ENCODE measurements at regions not wholly inside any gene's neighbourhood (a gene's known extent, or its start where the extent isn't known, plus 50 kb on each side); places are given as distances from the start of the nearest gene placed in this dataset.
"Not testable (repeated sequence)": the region's sequence is repeated elsewhere in the genome, so short reads cannot be mapped to it uniquely, and the experiment has no call there.

DNA sequence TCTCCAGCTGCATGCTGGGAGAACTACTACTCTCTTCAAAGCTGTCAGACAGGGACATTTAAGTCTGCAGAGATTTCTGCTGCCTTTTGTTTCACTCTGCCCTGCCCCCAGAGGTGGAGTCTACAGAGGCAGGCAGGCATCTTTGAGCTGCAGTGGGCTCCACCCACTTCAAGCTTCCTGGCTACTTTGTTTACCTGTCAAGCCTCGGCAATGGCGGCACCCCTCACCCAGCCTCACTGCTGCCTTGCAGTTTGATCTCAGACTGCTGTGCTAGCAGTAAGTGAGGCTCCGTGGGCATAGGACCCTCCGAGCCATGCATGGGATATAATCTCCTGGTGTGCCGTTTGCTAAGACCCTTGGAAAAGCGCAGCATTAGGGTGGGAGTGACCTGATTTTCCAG is 61.7 kb downstream of the DMRTA1 start:
- DNase-seq, result not testable (repeated sequence)

DNA sequence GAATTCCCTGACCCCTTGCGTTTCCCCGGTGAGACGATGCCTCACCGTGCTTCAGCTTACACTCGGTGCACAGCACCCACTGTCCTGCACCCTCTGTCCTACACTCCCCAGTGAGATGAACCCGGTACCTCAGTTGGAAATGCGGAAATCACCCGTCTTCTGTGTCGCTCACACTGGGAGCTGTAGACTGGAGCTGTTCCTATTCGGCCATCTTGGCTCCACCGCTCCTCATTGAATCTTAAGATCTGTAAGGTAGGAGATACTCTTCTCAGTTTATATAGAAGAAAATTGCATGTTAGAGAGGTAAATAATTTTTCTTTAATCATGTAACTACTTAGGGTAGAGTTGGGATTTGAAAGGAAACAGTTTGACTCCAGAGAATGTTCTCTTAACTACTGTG is 62.2 kb downstream of the DMRTA1 start:
- no peak for DNase-seq

GRCh38 chr9:22512495-22512894 is 65.9 kb downstream of the DMRTA1 start:
- DNase-seq, result no peak

DNA sequence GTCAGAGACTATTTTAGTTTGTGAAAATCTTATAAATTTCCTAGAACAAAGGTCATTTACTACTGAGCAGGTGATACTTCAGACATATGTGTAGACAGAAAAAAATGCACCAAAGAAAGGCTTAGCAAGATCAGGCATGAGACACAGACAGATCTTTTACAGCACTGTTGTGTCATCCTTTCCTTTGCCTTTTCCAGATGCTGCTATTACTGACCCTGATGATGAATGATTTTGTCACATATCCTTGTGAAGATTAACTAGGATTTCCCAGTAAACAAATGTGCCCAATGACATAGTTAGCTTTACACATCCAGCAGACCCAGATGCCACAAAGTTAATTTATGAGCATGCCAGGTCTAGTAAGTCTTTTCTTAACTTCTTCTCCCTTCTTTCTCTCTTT is 68.2 kb downstream of the DMRTA1 start:
- no peak for DNase-seq

DNA sequence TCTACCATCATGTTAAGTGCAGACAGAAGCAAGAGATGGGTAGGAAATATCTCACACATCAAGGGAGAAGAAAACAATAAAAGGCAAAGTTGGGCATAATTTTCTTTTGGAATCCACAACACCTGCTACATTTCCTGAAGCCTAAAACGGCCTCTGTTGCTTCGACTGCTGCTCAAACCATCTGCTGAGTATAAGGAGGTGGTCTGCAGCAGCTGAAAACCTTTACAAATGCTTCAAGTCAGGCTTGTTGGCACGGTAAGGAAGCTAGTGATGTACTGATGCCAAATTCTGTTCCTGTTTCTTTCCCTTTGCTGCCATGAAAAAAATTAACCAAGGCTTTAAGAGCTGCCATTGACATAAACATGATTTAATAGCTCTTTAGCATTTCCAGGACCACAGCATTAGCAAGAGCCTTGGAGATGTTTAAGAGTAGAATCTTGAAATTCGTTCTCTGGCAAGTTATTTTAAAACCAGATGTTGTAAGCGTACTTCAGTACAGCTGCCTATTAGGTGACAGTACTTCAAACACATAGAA is 75.6 kb downstream of the DMRTA1 start:
- DNase-seq, result no peak

DNA sequence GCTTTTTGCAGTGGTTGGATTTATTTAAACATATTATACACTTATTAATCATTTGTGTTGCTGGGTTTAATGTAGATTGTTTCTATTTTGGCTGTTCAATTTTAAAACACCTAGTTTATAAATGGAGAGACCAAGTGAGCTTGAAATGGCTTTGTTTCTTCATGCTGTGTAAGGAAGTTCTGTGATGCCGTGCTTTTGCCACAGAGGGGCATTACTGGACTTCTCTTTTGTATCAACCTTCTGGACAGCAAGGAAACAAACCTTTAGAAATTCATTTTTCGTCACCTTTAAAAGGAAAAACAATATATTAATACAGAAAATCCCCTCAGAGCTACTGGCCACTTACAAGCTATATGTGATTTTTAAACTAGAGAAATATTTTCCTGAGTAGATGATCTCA is 81.9 kb downstream of the DMRTA1 start:
- DNase-seq, result no peak

DNA sequence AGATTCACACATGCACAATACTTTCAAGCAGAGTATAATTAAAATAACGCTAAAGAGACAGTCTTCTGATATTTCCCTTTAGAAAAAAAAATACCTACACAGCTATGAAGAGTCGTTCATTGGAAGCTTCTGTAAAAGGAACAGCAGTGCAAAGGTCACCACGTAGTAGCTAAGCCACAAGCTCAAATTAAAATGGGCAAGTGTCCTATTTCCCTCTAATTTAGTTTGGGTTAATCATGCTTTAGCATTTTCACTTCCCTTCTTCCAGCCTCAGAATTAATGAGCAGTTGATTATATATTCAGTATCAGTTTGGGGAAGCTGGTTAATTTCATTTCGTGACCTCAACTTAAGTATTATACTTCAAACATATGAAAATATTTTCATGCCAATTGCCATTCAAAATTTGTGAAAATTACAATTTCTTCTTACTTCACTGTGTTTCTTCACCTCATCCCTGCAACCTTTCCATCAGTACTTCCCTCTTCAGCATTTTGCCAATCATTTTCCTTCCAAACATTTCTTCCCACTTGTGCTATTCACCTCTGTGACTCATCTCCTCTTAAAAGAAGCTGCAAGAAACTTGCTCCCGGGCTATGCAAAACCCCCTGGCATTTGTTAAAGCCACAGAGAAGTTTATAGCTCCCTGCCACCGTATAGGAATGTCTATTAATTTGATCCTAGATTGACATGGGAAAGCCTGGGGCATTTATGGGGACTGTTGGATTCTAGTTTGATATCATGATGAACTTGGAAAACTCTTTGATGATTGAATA is 83.0 kb downstream of the DMRTA1 start:
- DNase-seq, result no peak

GRCh38 chr9:22535780-22536179 is 89.2 kb downstream of the DMRTA1 start:
- no peak for DNase-seq

DNA sequence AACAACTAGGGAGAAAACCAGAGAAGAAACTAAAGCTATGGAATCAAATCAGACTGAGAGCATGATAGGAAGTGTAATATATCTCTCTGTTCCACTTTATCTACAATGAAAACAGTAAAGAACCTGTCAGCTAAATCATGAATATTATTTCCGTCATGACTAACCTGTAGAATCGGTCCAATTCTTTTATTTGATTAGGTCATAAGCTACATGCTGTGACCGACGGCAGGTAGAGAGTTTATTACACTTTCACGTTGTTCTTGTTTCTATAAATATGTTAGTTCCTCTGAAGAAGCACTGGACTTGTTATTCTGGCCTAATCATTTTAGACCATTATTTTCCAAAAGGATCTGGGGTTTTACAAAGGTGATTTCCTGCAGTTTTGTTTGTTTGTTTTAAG is 91.1 kb downstream of the DMRTA1 start:
- DNase-seq, result no peak

DNA sequence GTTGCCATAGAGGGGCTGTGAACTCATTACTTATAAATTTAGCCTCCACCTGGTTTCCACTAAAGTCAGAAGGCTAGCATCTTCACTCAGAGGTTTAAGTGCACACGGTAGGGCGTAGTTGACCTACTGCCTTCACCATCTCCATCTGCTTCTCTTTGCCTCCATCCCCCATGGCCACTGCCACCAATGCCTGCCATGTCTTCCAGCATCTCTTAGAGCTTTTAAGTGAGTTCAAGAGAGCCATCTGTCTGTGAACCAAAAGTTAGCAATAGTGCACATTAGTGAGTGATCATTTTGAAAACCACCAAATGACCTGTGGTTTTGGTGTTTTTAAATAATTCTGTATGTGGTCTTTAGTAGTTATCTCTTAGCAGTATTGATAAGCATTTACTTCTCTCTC is 102.0 kb downstream of the DMRTA1 start:
- DNase-seq, result no peak

GRCh38 chr9:22574740-22575139 is 128.1 kb downstream of the DMRTA1 start:
- no peak for DNase-seq

- DNase-seq, result no peak
These were observed 134.2 kb downstream of the DMRTA1 start for GRCh38 chr9:22580788-22581187.

DNA sequence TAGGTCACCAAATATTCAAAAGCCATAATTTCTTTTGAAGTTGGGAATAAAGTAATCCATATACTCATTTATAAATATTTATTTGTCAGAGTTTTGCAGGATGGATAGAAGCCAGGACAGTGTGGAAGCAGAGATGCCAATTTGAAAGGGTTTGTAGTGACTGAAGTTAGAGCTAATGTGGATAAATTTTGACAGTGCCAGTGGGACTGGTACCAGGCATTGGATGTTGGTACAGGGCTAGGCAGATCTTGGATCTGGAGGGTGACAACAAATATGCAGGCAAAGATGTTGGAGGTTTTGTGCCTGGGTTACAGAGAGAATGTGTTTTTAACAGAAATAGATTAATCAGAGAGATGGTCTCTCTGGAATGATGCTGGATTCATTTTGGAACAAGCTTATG is 135.6 kb downstream of the DMRTA1 start:
- no peak for DNase-seq

DNA sequence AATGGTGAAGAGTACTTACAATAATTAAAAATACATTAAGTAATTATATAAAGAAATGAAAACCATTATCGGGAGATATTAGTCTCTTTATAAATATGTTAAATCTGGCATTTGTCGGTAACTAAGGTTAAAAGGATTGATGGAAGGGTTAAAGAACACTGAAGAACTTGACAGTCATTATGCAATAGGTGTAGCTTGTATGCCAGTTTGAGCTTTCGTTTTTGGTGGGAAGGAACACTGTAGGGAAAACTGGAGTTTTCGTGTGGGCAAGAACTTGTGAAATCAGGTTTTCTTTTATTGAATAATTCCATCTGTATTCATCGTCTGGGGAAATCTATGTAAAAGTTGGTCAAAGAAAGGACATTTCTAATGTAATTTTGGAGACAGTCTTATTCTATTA is 142.3 kb downstream of the DMRTA1 start:
- DNase-seq, result no peak

DNA sequence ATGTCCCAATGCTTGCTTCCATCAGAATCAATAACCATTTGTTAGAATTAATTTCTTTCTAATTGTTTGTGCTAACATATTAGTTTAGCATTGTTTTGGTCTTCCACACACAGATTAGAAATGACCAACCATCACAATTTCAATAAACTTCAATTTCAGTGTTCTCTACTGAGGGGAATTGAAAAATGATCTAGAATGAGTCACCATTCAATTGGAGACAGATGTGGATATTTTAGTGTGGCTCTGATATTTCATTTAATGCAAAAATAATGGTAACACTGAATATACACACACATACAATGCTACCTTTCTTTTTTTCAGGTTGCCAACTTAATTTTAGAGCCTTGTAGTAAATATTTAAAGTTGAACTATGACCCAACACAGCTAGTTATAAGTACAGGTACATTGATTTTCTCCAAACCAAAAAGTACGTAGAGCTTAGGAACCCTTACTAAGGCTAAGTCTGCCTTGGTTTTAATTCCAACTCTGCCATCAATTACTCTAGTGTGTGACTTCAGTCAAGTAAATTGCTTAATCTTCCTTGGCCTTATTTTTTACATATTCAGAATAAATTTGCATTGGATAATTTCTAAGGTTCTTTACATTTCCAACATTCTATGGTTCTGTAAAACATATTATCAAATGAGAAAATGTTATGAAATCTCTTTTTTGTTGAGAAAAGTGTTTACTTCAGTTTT is 143.9 kb downstream of the DMRTA1 start:
- no peak for DNase-seq

DNA sequence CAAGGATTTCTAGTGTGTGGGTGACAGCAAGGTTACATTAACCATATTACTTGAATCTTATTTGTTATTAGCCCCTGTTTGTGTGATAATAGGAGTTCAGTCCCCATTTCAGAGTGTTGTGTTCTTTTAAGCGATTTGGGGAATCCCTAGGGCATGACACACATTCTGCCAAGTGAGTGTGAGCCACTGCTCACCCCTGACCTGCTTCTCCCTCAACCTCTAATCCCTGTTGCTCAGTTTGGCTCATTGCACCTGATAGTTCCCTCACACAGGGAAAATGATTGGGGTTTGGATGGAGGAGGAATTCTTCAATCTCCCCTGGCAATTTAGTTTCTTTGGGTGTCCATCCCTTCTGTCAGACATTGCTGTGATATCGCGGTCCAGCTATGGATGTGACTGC is 149.2 kb downstream of the DMRTA1 start:
- DNase-seq, result no peak

- DNase-seq, result no peak
These were observed 170.5 kb downstream of the DMRTA1 start for GRCh38 chr9:22617156-22617555.

- no peak for DNase-seq
These were observed 176.2 kb downstream of the DMRTA1 start for GRCh38 chr9:22622815-22623214.

DNA sequence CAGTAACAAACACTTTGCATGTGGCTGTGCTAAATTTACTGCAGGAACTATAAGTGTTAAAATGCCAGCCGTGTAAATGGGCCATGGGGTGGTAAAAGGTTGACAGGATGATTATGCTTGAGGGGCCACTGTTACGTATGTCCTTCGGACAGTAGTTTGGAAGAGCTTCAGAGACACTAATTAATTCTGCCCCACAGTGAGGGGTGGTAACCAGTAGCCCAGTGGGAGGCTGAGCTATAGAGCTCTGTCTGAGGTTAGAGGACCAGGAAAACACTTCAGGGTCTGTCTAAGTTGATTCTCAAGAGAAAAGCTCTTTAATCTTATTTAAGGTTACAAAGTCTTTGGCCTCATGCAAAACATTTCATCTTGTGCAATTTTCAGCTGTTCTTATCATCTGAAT is 176.6 kb downstream of the DMRTA1 start:
- no peak for DNase-seq

GRCh38 chr9:22625540-22625939 is 178.9 kb downstream of the DMRTA1 start:
- no peak for DNase-seq

DNA sequence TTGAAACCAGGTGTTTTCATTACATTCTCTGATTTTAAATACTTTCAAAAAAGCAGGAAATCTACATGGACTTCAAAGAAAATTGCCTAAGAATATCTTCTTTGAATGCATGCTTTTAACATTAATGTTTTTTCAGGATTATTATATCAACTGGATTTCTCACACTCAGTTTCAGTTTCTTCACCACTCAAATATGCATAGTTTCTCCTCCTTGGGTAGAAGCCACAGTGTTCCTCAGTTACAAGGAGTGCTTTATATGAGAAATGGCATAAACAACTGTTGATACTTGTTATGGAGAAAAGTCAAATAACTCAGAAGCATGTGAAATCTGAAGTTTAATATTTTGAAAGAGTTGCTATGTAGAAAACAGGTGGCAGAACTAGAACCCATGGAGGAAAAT is 196.9 kb downstream of the DMRTA1 start:
- DNase-seq, result no peak

DNA sequence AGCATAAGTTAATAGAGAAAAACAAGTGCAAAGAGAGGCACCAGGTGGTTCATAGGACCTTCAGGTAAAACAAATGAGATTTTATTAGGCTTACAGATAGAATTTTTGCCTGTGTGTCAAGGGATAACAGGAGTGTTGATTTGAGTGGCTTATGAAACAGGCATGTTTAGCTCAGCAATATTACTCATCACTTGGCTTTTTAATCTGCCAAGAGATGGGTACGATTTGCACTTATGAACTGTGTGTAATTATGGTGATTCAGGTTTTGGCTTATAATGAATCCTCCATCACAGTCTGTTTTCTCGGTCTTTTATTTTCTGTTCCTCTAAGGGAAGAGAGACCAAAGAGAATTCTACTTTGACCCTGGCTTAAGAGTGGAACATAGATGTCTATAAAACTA is 199.3 kb downstream of the DMRTA1 start:
- DNase-seq, result no peak

DNA sequence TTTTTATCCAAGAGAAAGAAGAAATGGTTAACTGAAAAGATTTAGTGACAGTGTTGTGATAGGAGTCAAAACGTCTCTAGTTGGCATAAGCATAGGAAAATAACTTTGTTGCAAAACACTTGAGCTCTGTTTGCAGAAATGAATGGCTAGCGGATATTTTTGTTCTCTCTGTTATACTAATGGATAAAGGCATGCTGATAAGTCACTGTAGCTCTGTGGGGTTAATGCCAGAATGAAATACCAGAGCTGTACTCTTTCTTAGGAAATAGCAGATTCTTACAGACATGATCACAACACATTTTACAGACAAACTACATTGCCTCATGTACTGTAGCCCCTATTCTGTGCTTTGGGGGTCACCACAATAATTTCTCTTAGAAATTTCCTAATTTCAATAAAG is 202.8 kb downstream of the DMRTA1 start:
- no peak for DNase-seq

GRCh38 chr9:22650145-22650544 is 203.5 kb downstream of the DMRTA1 start:
- no peak for DNase-seq
